Prostate gland (tissue), 2 donors: ENCODE measurements at regions not wholly inside any gene's neighbourhood (a gene's known extent, or its start where the extent isn't known, plus 50 kb on each side); places are given as distances from the start of the nearest gene placed in this dataset.

ENCODE experiments used
- CTCF ChIP-seq, 4 experiments: fragments of 200-600 bp in 2 of 4; fragments of 450-650 bp in 2 of 4; sonication (generic) in 2 of 4; IDR thresholded peaks; 1 replicate in 3 of 4; 2 replicates in 1 of 4; pipeline ENCODE4 v1.5.1; 2016 to 2019; ENCODE audit warnings: antibody characterized with exemption in 4 of 4, mild to moderate bottlenecking in 2 of 4, moderate library complexity in 2 of 4
- POLR2A ChIP-seq: fragments of 450-650 bp; IDR thresholded peaks from one replicate; pipeline ENCODE4 v1.6.1; 2016; ENCODE audit warnings: antibody characterized with exemption, mild to moderate bottlenecking
- POLR2AphosphoS5 ChIP-seq: sonication (generic); formaldehyde crosslinking; IDR thresholded peaks from one replicate; pipeline ENCODE4 v1.6.1; 2017; ENCODE audit warnings: antibody characterized with exemption

DNA sequence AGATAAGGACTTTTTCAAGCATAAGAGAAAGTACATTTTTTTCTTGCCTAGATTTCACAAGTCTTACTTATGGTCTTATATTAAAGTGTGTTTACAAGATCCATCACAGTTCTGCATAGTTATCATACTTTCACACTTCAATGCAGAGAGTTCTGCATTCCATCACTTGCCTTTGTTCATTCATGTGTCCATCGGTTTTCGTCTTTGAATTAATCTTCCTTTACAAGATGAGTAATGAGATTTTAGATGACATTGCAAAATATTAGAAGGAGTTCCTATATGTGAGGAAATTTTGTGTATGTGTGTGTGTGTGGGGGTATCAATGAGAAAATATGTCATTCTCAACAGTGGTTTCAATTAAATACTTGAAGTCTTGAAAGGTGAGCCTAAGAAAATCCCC, 98.1 kb upstream of the GUCY1A2 start:
- TF ChIP-seq CTCF (IDR thresholded peaks at IDR 0.05) (no peak), POLR2A (no peak), POLR2AphosphoS5 (no peak)
